H9 (cell line): ENCODE measurements at regions not wholly inside any gene's neighbourhood (a gene's known extent, or its start where the extent isn't known, plus 50 kb on each side); places are given as distances from the start of the nearest gene placed in this dataset.

Experiments
- DNase-seq: peaks from one replicate; pipeline ENCODE4 v3.0.0-alpha.2; 2017
- H2AFZ ChIP-seq: one replicate; pipeline ENCODE4 v1.6.1; 2013; ENCODE audit warnings: mild to moderate bottlenecking, low read length, control low read depth, moderate library complexity
- H2AK5ac ChIP-seq: 2 replicates; pipeline ENCODE4 v1.6.1; 2013; ENCODE audit warnings: low read length, control low read depth, mixed read lengths; ENCODE audit not compliant: insufficient read length
- H2BK120ac ChIP-seq: one replicate; pipeline ENCODE4 v1.6.1; 2013; ENCODE audit warnings: low read depth, mild to moderate bottlenecking, low read length, control low read depth, inconsistent platforms; ENCODE audit not compliant: poor library complexity, severe bottlenecking
- H2BK12ac ChIP-seq: 2 replicates; pipeline ENCODE4 v1.6.1; 2013; ENCODE audit warnings: low read length, control low read depth, mixed read lengths, low read depth; ENCODE audit not compliant: insufficient read length
- H2BK15ac ChIP-seq: 2 replicates; pipeline ENCODE4 v1.6.1; 2013; ENCODE audit warnings: low read depth, low read length, control low read depth
- H2BK20ac ChIP-seq: one replicate; pipeline ENCODE4 v1.6.1; 2013; ENCODE audit warnings: low read depth, mild to moderate bottlenecking, low read length, control low read depth, inconsistent platforms; ENCODE audit not compliant: poor library complexity, severe bottlenecking
- H2BK5ac ChIP-seq: 2 replicates; pipeline ENCODE4 v1.6.1; 2013; ENCODE audit warnings: low read length, control low read depth, mixed read lengths; ENCODE audit not compliant: insufficient read length
- H3K14ac ChIP-seq: 2 replicates; pipeline ENCODE4 v1.6.1; 2013; ENCODE audit warnings: low read length, control low read depth; ENCODE audit not compliant: insufficient read depth
- H3K18ac ChIP-seq: 2 replicates; pipeline ENCODE4 v1.6.1; 2013; ENCODE audit warnings: low read depth, mild to moderate bottlenecking, mixed read lengths, low read length, control low read depth; ENCODE audit not compliant: insufficient read length
- H3K23ac ChIP-seq: 2 replicates; pipeline ENCODE4 v1.6.1; 2013; ENCODE audit warnings: low read length, control low read depth, mixed read lengths, low read depth; ENCODE audit not compliant: insufficient read length
- H3K23me2 ChIP-seq: 2 replicates; pipeline ENCODE4 v1.6.1; 2013; ENCODE audit warnings: low read depth, mild to moderate bottlenecking, mixed read lengths, low read length, control low read depth; ENCODE audit not compliant: insufficient read length, poor library complexity, severe bottlenecking
- H3K27ac ChIP-seq: 2 replicates; pipeline ENCODE4 v1.5.1; 2013; ENCODE audit warnings: low read length, control low read depth, mixed read lengths, low read depth; ENCODE audit not compliant: insufficient read length
- H3K27me3 ChIP-seq: 2 replicates; pipeline ENCODE4 v1.6.1; 2013; ENCODE audit warnings: low read length, control low read depth, inconsistent platforms; ENCODE audit not compliant: insufficient read depth
- H3K4ac ChIP-seq: 2 replicates; pipeline ENCODE4 v1.6.1; 2013; ENCODE audit warnings: low read depth, mild to moderate bottlenecking, control low read depth, inconsistent platforms, low read length, moderate library complexity
- H3K4me1 ChIP-seq: 2 replicates; pipeline ENCODE4 v1.6.1; 2013; ENCODE audit warnings: low read length, control low read depth, inconsistent platforms; ENCODE audit not compliant: insufficient read depth
- H3K4me2 ChIP-seq: 2 replicates; pipeline ENCODE4 v1.6.1; 2013; ENCODE audit warnings: low read length, control low read depth, mixed read lengths; ENCODE audit not compliant: insufficient read length, insufficient read depth
- H3K56ac ChIP-seq: 2 replicates; pipeline ENCODE4 v1.6.1; 2013; ENCODE audit warnings: low read depth, mild to moderate bottlenecking, mixed read lengths, low read length, control low read depth; ENCODE audit not compliant: insufficient read length
- H3K79me1 ChIP-seq: 2 replicates; pipeline ENCODE4 v1.6.1; 2013; ENCODE audit warnings: low read depth, mild to moderate bottlenecking, moderate library complexity, low read length, control low read depth, inconsistent platforms; ENCODE audit not compliant: insufficient read depth, poor library complexity, severe bottlenecking
- H3K79me2 ChIP-seq: 2 replicates; pipeline ENCODE4 v1.6.1; 2013; ENCODE audit warnings: low read length, control low read depth, inconsistent platforms; ENCODE audit not compliant: insufficient read depth
- H3K9ac ChIP-seq: 2 replicates; pipeline ENCODE4 v1.6.1; 2013; ENCODE audit warnings: low read length, control low read depth, mixed read lengths; ENCODE audit not compliant: insufficient read length; ENCODE audit errors: extremely low read depth
- H3K9me3 ChIP-seq: one replicate; pipeline ENCODE4 v1.6.1; 2013; ENCODE audit warnings: low read depth, low read length, inconsistent platforms; ENCODE audit not compliant: control insufficient read depth
- H3T11ph ChIP-seq: one replicate; pipeline ENCODE4 v1.6.1; 2013; ENCODE audit warnings: mild to moderate bottlenecking, low read length, control low read depth, inconsistent platforms
- H4K20me1 ChIP-seq: one replicate; pipeline ENCODE4 v1.6.1; 2013; ENCODE audit not compliant: control insufficient read depth, insufficient read length, insufficient read depth
- H4K5ac ChIP-seq: 2 replicates; pipeline ENCODE4 v1.6.1; 2013; ENCODE audit warnings: low read depth, mild to moderate bottlenecking, mixed read lengths, low read length, control low read depth; ENCODE audit not compliant: insufficient read length
- H4K8ac ChIP-seq: replicated peaks from 2 replicates; pipeline ENCODE4 v1.6.1; 2013; ENCODE audit warnings: low read length, control low read depth, mixed read lengths, low read depth; ENCODE audit not compliant: insufficient read length
- H4K91ac ChIP-seq: 2 replicates; pipeline ENCODE4 v1.6.1; 2013; ENCODE audit warnings: low read depth, mild to moderate bottlenecking, moderate library complexity, mixed read lengths, low read length, control low read depth; ENCODE audit not compliant: insufficient read length
- H3K27ac Mint-ChIP-seq, 3 experiments: 2 replicates in 2 of 3; 3 replicates in 1 of 3; pipeline ENCODE4 v1.8.0; 2020 to 2021; ENCODE audit warnings: mixed read lengths in 3 of 3, mild to moderate bottlenecking in 1 of 3, moderate library complexity in 1 of 3
- H3K27me3 Mint-ChIP-seq: 2 replicates; pipeline ENCODE4 v1.8.0; 2021; ENCODE audit warnings: low read depth, mild to moderate bottlenecking, moderate library complexity, mixed read lengths
- H3K36me3 Mint-ChIP-seq, 3 experiments: 2 replicates in 2 of 3; 3 replicates in 1 of 3; pipeline ENCODE4 v1.8.0; 2020 to 2021; ENCODE audit warnings: low read depth in 3 of 3, mixed read lengths in 3 of 3; ENCODE audit not compliant: insufficient read depth in 1 of 3
- H3K4me1 Mint-ChIP-seq, 2 experiments: 2 replicates each; pipeline ENCODE4 v1.8.0; 2020; ENCODE audit warnings: mixed read lengths in 2 of 2
- H3K4me3 Mint-ChIP-seq, 2 experiments: 2 replicates in 1 of 2; 3 replicates in 1 of 2; pipeline ENCODE4 v1.8.0; 2020 to 2021; ENCODE audit warnings: mild to moderate bottlenecking in 2 of 2, mixed read lengths in 2 of 2, moderate library complexity in 1 of 2
- H3K9me3 Mint-ChIP-seq, 2 experiments: 2 replicates in 1 of 2; 3 replicates in 1 of 2; pipeline ENCODE4 v1.8.0; 2020; ENCODE audit warnings: mild to moderate bottlenecking in 2 of 2, mixed read lengths in 2 of 2, moderate library complexity in 1 of 2
- CTCF ChIP-seq: fragments of 200-600 bp; sonication (generic); conservative IDR thresholded peaks from 3 replicates; pipeline ENCODE4 v1.8.0; 2021; ENCODE audit warnings: antibody characterized with exemption, mild to moderate bottlenecking
- WGBS: extraction: QIAGEN DNeasy Blood & Tissue Kit; methylation state at CpG from one replicate; pipeline ENCODE4 v1.1.7; 2013; ENCODE audit warnings: missing lambda C conversion rate, low lambda C conversion rate, mixed read lengths; ENCODE audit not compliant: insufficient read length; ENCODE audit errors: extremely low coverage; 5-methylcytosine and 5-hydroxymethylcytosine counted together

- Histone ChIP-seq H3K23ac (no peak overlapping the region), H3K9ac (no peak overlapping the region), H2BK20ac (no peak overlapping the region), H3K56ac (no peak overlapping the region), H3K27ac (no peak overlapping the region), H3K23me2 (no peaks in the 10 kb centered on the region), H3K4me2 (no peak overlapping the region), H2BK120ac (no peak overlapping the region), H4K5ac (no peak overlapping the region), H4K91ac (no peak overlapping the region), H3K4me1 (peaks cover 3% of the 10 kb centered on the region; the same call in 1 of the 2 replicates), H3K79me2 (no peaks in the 10 kb centered on the region), H2AK5ac (no peak overlapping the region), H2BK5ac (no peak overlapping the region), H3K18ac (no peak overlapping the region), H3K9me3 (no peaks in the 10 kb centered on the region), H2AFZ (no peak overlapping the region), H3T11ph (no peak overlapping the region), H3K4ac (no peak overlapping the region), H2BK12ac (no peak overlapping the region), H4K20me1 (no peaks in the 10 kb centered on the region), H3K79me1 (no peaks in the 10 kb centered on the region), H3K14ac (no peak overlapping the region), H4K8ac (no peak overlapping the region), H2BK15ac (no peak overlapping the region), H3K27me3 (no peaks in the 10 kb centered on the region)
- no peak overlapping the region for H3K27ac Mint-ChIP-seq
- no peak overlapping the region for H3K4me3 Mint-ChIP-seq
- no CpG with 5 or more reads among the region's 6 CpGs for WGBS
- DNase-seq, result no peak
- peaks cover 0 to 6% (median 0%) of the 10 kb centered on the region in 3 experiments; a peak in 1 of 7 replicates for H3K36me3 Mint-ChIP-seq
- H3K9me3 Mint-ChIP-seq, result peaks cover 2 to 6% of the 10 kb centered on the region in 2 experiments; a peak in 3 of 5 replicates
- peaks cover 18 to 19% of the 10 kb centered on the region in 2 experiments for H3K4me1 Mint-ChIP-seq
- H3K27me3 Mint-ChIP-seq, result no peaks in the 10 kb centered on the region; the same call in 1 of the 2 replicates
- no peak for TF ChIP-seq CTCF
Measured at GRCh38 chr10:121085367-121085766, 234.2 kb downstream of the WDR11 start.
